ENCODE measurements at regions not wholly inside any gene's neighbourhood (a gene's known extent, or its start where the extent isn't known, plus 50 kb on each side); places are given as distances from the start of the nearest gene placed in this dataset.

DNA sequence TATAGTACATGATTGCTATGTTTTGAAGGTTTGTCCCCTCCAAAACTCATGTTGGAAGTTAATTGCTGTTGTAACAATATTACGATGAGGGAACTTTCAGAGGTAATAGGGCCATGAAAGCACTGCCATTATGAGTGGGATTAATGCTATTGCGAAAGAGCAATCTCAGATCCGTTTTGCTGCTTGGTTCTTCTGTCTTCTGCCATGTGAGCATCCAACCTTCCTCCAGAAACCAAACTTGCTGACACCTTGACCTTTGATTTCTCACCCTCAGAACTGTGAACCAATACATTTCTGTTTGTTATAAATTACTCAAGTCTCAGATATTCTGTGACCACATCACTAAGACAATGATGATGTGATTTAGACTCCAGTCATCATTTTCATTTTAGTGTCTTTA is 2590.9 kb downstream of the PCDH9 start:
- no peak for DNase-seq
- 75 to 84% (median 77%) methylated on average over 3 of the region's 3 CpGs for WGBS, 3 donors
- no peaks in the 10 kb centered on the region for H3K27me3 ChIP-seq (ENCODE audit: insufficient read depth in 3 of 3, low read length in 2 of 3)
- intact Hi-C loops (cut with DNase I): no loop called here
- no peak overlapping the region for H3K4me3 ChIP-seq
- H3K9me3 ChIP-seq: no peaks in the 10 kb centered on the region
- no peak for ATAC-seq
- H3K4me1 ChIP-seq: no peaks in the 10 kb centered on the region
- TF ChIP-seq, protein P1, sequence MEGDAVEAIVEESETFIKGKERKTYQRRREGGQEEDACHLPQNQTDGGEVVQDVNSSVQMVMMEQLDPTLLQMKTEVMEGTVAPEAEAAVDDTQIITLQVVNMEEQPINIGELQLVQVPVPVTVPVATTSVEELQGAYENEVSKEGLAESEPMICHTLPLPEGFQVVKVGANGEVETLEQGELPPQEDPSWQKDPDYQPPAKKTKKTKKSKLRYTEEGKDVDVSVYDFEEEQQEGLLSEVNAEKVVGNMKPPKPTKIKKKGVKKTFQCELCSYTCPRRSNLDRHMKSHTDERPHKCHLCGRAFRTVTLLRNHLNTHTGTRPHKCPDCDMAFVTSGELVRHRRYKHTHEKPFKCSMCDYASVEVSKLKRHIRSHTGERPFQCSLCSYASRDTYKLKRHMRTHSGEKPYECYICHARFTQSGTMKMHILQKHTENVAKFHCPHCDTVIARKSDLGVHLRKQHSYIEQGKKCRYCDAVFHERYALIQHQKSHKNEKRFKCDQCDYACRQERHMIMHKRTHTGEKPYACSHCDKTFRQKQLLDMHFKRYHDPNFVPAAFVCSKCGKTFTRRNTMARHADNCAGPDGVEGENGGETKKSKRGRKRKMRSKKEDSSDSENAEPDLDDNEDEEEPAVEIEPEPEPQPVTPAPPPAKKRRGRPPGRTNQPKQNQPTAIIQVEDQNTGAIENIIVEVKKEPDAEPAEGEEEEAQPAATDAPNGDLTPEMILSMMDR (IDR thresholded peaks at IDR 0.05): no peak
- H3K36me3 ChIP-seq (ENCODE audit: insufficient read depth in 1 of 2, low read depth in 1 of 2): no peaks in the 10 kb centered on the region
- H3K27ac ChIP-seq: no peak overlapping the region

DNA sequence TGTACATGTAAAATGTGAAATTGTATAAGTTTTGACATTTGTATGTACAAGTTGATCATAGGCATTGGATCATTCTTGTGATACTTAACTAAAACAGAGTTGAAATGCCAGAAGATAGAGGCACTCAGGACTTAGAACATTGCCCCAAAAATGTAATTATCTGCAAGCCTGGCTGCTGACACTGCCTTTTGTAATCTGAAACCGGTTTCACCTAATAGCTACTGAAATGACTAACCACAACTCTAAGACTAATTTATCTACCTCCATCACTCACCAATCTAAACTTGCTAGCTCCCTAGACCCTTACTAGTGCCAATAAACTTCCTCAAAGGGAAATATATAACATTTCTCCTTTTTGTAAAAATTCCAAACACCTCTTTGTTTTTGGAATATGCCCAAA is 2596.2 kb downstream of the PCDH9 start:
- Histone ChIP-seq H3K4me3 (no peak overlapping the region), H3K36me3 (ENCODE audit: insufficient read depth in 1 of 2, low read depth in 1 of 2) (no peaks in the 10 kb centered on the region), H3K27me3 (ENCODE audit: insufficient read depth in 3 of 3, low read length in 2 of 3) (no peaks in the 10 kb centered on the region), H3K4me1 (no peaks in the 10 kb centered on the region), H3K27ac (no peak overlapping the region), H3K9me3 (no peaks in the 10 kb centered on the region)
- DNase-seq (no peak), ATAC-seq (no peak)
- 52 to 79% (median 58%) methylated on average over 1 of the region's 1 CpG for WGBS, 3 donors
- TF ChIP-seq, protein P1 (IDR thresholded peaks at IDR 0.05): no peak
- intact Hi-C loops (cut with DNase I): no loop called here

DNA sequence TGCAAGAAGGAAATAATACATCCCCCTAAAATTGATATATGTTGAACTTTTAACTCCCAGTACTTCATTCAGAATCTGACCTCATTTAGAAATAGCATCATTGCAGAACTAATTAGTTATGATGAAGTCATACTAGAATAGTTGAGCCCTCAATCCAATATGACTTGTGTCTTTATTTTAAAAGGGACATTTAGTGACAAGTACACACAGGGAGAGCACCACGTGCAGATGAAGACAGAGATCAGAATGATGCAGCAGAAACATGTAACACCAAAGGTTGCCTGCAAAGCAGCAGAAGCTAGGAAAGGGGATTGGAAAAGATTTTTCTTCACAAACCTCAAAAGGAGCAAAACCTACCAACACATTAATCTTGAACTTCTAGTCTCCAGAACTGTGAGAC is 2602.5 kb downstream of the PCDH9 start:
- TF ChIP-seq, protein P1 (IDR thresholded peaks at IDR 0.05): no peak
- Histone ChIP-seq H3K9me3 (no peaks in the 10 kb centered on the region), H3K36me3 (ENCODE audit: insufficient read depth in 1 of 2, low read depth in 1 of 2) (no peaks in the 10 kb centered on the region), H3K4me3 (no peak overlapping the region), H3K27me3 (ENCODE audit: insufficient read depth in 3 of 3, low read length in 2 of 3) (no peaks in the 10 kb centered on the region), H3K4me1 (no peaks in the 10 kb centered on the region), H3K27ac (no peak overlapping the region)
- intact Hi-C loops (cut with DNase I): no loop called here
- WGBS, 3 donors: 12 to 28% (median 18%) methylated on average over 1 of the region's 1 CpG
- DNase-seq (no peak), ATAC-seq (no peak)

DNA sequence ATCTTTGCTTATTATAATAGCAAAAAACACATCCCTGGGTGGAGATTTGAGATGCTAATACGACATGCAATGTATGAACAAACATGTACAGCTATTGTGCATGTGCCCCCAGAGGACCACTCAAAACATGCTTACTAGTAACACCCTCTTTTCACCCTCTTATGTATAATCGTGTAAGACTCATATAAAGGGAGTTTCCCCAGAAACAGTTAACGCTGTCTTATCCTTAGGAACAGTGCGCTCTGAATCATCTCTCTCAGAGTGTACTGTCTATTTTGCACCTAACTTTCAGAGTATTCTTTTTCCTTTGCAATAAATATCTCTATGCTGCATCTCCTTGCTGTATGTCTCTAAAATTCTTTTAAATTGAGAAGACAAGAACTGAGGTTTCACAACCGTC is 2604.0 kb downstream of the PCDH9 start:
- Histone ChIP-seq H3K27ac (no peak overlapping the region), H3K9me3 (no peaks in the 10 kb centered on the region), H3K4me1 (no peaks in the 10 kb centered on the region), H3K4me3 (no peak overlapping the region), H3K27me3 (ENCODE audit: insufficient read depth in 3 of 3, low read length in 2 of 3) (no peaks in the 10 kb centered on the region), H3K36me3 (ENCODE audit: insufficient read depth in 1 of 2, low read depth in 1 of 2) (no peaks in the 10 kb centered on the region)
- ATAC-seq (no peak), DNase-seq (no peak)
- 87 to 90% (median 87%) methylated on average over 5 of the region's 5 CpGs for WGBS, 3 donors
- intact Hi-C loops (cut with DNase I): no loop called here
- TF ChIP-seq, protein P1 (IDR thresholded peaks at IDR 0.05): no peak

DNA sequence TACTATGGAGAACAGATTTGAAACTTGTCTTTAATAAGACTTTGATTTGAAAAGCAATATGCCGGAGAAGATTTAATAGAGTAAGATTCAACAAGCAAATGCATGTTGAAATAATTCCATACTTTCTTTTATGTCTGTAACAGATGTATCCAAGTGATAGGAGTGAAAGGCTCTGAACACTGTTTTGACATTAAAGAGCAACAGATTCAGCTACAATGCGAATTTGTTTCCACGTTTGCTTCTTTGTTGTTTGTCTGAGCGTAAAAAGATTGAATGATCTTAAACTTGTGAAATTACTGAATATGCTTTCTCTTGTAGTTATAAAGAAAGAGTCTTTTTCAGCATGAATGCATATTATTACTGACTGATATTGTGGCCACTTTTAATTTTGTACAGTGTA is 2612.9 kb downstream of the PCDH9 start:
- ATAC-seq: no peak
- no peaks in the 10 kb centered on the region for H3K27me3 ChIP-seq (ENCODE audit: insufficient read depth in 3 of 3, low read length in 2 of 3)
- H3K4me1 ChIP-seq: no peaks in the 10 kb centered on the region
- WGBS, 3 donors: 79 to 84% (median 82%) methylated on average over 4 of the region's 4 CpGs
- no peak overlapping the region for H3K27ac ChIP-seq
- no peaks in the 10 kb centered on the region for H3K36me3 ChIP-seq (ENCODE audit: insufficient read depth in 1 of 2, low read depth in 1 of 2)
- TF ChIP-seq, protein P1 (IDR thresholded peaks at IDR 0.05): no peak
- no peak for DNase-seq
- intact Hi-C loops (cut with DNase I): no loop called here
- H3K9me3 ChIP-seq: no peaks in the 10 kb centered on the region
- H3K4me3 ChIP-seq: no peak overlapping the region

All from psoas muscle (tissue), 7 donors.